ENCODE measurements at regions not wholly inside any gene's neighbourhood (a gene's known extent, or its start where the extent isn't known, plus 50 kb on each side); places are given as distances from the start of the nearest gene placed in this dataset.

DNA sequence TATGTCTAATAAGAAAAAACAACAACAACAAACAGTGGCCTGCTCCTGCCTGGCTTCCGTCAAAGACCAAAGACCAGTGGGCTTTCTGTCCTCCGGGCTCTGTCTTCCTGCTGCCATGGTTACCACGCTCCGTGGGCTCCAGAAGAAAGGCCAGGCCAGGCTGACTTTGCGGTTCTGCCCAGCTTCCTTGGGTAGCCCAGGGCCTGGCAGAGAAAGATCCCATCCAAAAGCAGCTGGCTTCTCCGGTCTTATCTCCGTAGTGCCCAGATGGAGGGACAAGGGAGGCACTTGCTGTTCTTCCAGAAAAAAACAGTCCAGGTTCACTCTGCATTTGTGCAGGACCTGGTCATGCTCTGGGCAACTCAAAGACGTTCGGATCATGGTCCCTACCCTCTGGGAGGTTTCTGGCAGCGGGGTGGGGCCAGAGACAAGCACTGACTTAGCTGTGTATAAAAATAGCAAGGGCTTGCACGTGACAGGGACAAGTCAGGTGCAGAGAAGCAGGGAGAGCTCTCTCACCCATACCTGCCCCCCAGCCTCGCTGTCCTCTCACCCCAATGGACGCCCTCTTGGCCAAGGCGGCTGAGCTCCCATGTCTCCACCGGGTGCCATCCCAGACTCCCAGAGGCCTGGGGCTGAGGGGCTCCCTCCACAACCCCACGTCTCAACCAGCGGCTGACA lies 212.2 kb downstream of the C9orf50 start:
- ChIA-PET CTCF (ENCODE audit: partially characterized antibody) (interaction anchor here (1.6 kb wide), 1 partner anchor 266 kb away, joined by 4 read pairs; no protein-coding TSS in a partner anchor), POLR2A (ENCODE audit: partially characterized antibody) (interaction anchor here (0.9 kb wide), 1 partner anchor 56 kb away, joined by 3 read pairs; no protein-coding TSS in a partner anchor)
- H3K27me3 ChIP-seq (ENCODE audit: insufficient read depth, low read length), result no peaks in the 10 kb centered on the region
- H3K4me1 ChIP-seq (ENCODE audit: insufficient read depth, low read length), result peaks cover 10% of the 10 kb centered on the region
- Mint-ChIP-seq H3K27me3 (peaks cover 0 to 2% of the 10 kb centered on the region in 2 donors), H3K36me3 (peaks cover 1 to 9% of the 10 kb centered on the region in 2 donors), H3K9me3 (peaks cover 0 to 8% (median 3%) of the 10 kb centered on the region in 8 donors), H3K4me1 (peaks cover 16 to 28% (median 17%) of the 10 kb centered on the region in 4 donors), H3K27ac (peak overlapping the region in 2 of 7 donors; percentile 16 to 58), H3K4me3 (no peak overlapping the region)
- H3K4me3 ChIP-seq (ENCODE audit: low read length in 2 of 2), result no peak overlapping the region
- DNase-seq, result peak in 1 of 5 donors; percentile 24
- intact Hi-C loops (cut with micrococcal nuclease), result no loop called here
- no peak overlapping the region for H3K27ac ChIP-seq (ENCODE audit: low read depth, low read length)
- H3K36me3 ChIP-seq (ENCODE audit: insufficient read depth, low read length), result no peaks in the 10 kb centered on the region
- H3K9me3 ChIP-seq (ENCODE audit: control insufficient read depth in 1 of 2, low read length in 2 of 2), result no peaks in the 10 kb centered on the region

DNA sequence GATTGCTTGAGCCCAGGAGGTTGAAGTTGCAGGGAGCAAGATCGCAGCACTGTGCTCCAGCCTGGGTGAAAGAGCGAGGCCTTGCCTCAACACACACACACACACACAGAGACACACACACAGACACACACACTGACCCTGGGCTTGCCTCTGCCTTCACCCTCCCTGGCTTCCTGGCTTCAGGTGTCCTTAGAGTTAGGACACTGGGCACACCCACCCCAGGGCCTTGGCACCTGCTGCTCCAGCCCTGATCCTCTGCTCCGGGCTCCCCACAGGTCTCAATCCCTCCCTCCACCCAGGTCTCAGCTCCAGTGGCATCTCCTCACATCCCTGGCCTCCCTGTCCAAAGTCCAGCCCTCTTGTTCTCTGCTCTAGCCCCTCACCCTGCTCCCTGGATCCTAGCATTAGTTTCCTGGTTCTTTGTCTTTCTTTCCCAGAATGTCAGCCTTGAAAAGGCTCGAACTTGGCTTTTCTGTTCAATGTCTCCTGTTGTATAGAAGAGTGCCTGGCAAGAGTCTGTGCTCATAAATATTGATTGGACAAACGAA lies 212.9 kb downstream of the C9orf50 start:
- H3K36me3 ChIP-seq (ENCODE audit: insufficient read depth, low read length), result no peaks in the 10 kb centered on the region
- Mint-ChIP-seq H3K27me3 (peaks cover 0 to 2% of the 10 kb centered on the region in 2 donors), H3K9me3 (peaks cover 0 to 8% (median 1%) of the 10 kb centered on the region in 8 donors), H3K27ac (peak overlapping the region in 4 of 7 donors; percentile 16 to 59 (median 46)), H3K4me1 (peaks cover 16 to 22% (median 16%) of the 10 kb centered on the region in 4 donors), H3K4me3 (peak overlapping the region in 1 of 8 donors; percentile 39), H3K36me3 (peaks cover 1 to 9% of the 10 kb centered on the region in 2 donors)
- no peak overlapping the region for H3K27ac ChIP-seq (ENCODE audit: low read depth, low read length)
- ChIA-PET POLR2A (ENCODE audit: partially characterized antibody) (no interaction called here), CTCF (ENCODE audit: partially characterized antibody) (no interaction called here)
- H3K9me3 ChIP-seq (ENCODE audit: control insufficient read depth in 1 of 2, low read length in 2 of 2), result no peaks in the 10 kb centered on the region
- peaks cover 9% of the 10 kb centered on the region for H3K4me1 ChIP-seq (ENCODE audit: insufficient read depth, low read length)
- no peak for DNase-seq
- intact Hi-C loops (cut with micrococcal nuclease), result no loop called here
- no peaks in the 10 kb centered on the region for H3K27me3 ChIP-seq (ENCODE audit: insufficient read depth, low read length)
- no peak overlapping the region for H3K4me3 ChIP-seq (ENCODE audit: low read length in 2 of 2)

- Histone ChIP-seq H3K9me3 (ENCODE audit: control insufficient read depth in 1 of 2, low read length in 2 of 2) (no peaks in the 10 kb centered on the region), H3K27ac (ENCODE audit: low read depth, low read length) (no peak overlapping the region), H3K36me3 (ENCODE audit: insufficient read depth, low read length) (no peaks in the 10 kb centered on the region), H3K4me3 (ENCODE audit: low read length in 2 of 2) (no peak overlapping the region), H3K27me3 (ENCODE audit: insufficient read depth, low read length) (no peaks in the 10 kb centered on the region), H3K4me1 (ENCODE audit: insufficient read depth, low read length) (no peaks in the 10 kb centered on the region)
- Mint-ChIP-seq H3K4me3 (no peak overlapping the region), H3K27me3 (peaks cover 0 to 2% of the 10 kb centered on the region in 2 donors), H3K27ac (peak overlapping the region in 4 of 7 donors; percentile 2 to 69 (median 47)), H3K4me1 (peaks cover 5 to 15% (median 12%) of the 10 kb centered on the region in 4 donors), H3K36me3 (peaks cover 1 to 9% of the 10 kb centered on the region in 2 donors), H3K9me3 (peaks cover 0 to 8% (median 1%) of the 10 kb centered on the region in 8 donors)
- ChIA-PET CTCF (ENCODE audit: partially characterized antibody) (no interaction called here), POLR2A (ENCODE audit: partially characterized antibody) (no interaction called here)
- intact Hi-C loops (cut with micrococcal nuclease), result no loop called here
- DNase-seq, result peak in 1 of 5 donors; percentile 7
Observed at GRCh38 chr9:129406278-129407225, 214.3 kb downstream of the C9orf50 start.

DNA sequence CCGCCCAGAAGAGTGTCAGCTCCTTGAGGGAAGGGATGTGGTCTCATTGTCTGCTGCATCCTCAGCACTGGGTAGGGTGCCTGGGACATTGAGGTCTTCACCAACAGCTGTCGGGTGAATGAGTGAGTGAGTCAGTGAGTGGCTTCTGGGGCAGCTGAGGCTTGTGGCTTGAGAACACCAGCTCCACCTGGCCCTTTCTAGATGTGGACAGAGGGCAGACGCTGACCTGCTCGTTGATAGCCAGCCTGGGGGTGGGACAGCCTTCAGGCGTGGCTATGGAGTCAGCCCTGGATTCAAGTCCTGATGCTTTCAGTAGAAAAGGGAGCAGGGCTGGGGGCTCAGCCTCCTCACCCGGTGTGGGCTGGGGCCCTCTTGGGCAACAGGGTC lies 215.1 kb downstream of the C9orf50 start:
- CTCF ChIA-PET (ENCODE audit: partially characterized antibody), result no interaction called here
- POLR2A ChIA-PET (ENCODE audit: partially characterized antibody), result no interaction called here
- H3K4me1 ChIP-seq (ENCODE audit: insufficient read depth, low read length), result no peaks in the 10 kb centered on the region
- Mint-ChIP-seq H3K9me3 (peaks cover 0 to 8% (median 1%) of the 10 kb centered on the region in 8 donors), H3K4me3 (no peak overlapping the region), H3K36me3 (peaks cover 1 to 9% of the 10 kb centered on the region in 2 donors), H3K27ac (no peak overlapping the region), H3K4me1 (peaks cover 5 to 14% (median 12%) of the 10 kb centered on the region in 4 donors), H3K27me3 (peaks cover 0 to 2% of the 10 kb centered on the region in 2 donors)
- DNase-seq, result no peak
- H3K27me3 ChIP-seq (ENCODE audit: insufficient read depth, low read length), result no peaks in the 10 kb centered on the region
- no peaks in the 10 kb centered on the region for H3K9me3 ChIP-seq (ENCODE audit: control insufficient read depth in 1 of 2, low read length in 2 of 2)
- H3K36me3 ChIP-seq (ENCODE audit: insufficient read depth, low read length), result no peaks in the 10 kb centered on the region
- H3K27ac ChIP-seq (ENCODE audit: low read depth, low read length), result no peak overlapping the region
- no peak overlapping the region for H3K4me3 ChIP-seq (ENCODE audit: low read length in 2 of 2)
- intact Hi-C loops (cut with micrococcal nuclease), result no loop called here

DNA sequence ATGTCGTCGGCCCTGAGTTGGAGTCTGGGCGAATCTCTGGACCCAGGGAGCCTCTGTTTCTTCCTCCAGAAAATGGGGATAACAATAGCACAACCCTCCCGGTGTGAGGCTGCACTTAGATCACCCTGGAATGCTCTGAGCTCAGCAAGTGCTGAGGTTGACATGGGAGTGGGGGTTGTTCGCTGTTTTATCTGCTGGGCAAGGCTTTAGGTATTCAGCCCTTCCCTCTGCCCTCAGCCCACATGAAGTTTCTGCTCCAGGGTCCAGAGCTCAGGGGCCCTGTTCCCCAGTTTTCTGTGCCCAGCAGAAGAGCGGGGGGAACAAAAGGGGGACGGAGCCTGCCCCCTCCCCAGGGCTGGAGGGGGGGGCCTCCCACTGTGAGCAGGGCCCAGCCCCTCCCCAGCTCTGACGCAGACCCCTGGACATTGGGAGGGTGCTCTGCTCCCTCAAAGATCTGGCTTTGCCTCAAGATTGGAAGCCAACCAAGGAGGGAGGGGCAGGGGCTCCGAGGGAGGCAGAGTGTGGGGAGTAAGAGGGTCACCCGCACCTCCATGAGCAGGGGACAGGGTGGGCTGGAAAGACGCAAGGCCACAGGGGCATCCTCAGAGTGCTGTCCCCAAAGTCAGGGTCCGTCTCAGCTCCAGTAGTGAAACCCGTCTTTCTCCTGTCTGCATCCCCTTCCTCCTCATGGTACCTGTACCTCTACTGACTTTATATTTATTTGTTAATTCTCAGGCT lies 215.6 kb downstream of the C9orf50 start:
- H3K27ac ChIP-seq (ENCODE audit: low read depth, low read length), result no peak overlapping the region
- peaks cover 0 to 4% of the 10 kb centered on the region in 2 donors for H3K36me3 Mint-ChIP-seq
- H3K36me3 ChIP-seq (ENCODE audit: insufficient read depth, low read length), result no peaks in the 10 kb centered on the region
- H3K9me3 ChIP-seq (ENCODE audit: control insufficient read depth in 1 of 2, low read length in 2 of 2), result no peaks in the 10 kb centered on the region
- peaks cover 0 to 3% (median under 1%) of the 10 kb centered on the region in 8 donors for H3K9me3 Mint-ChIP-seq
- no peaks in the 10 kb centered on the region for H3K27me3 ChIP-seq (ENCODE audit: insufficient read depth, low read length)
- peak in 1 of 5 donors; percentile 29 for DNase-seq
- H3K4me1 ChIP-seq (ENCODE audit: insufficient read depth, low read length), result no peaks in the 10 kb centered on the region
- ChIA-PET POLR2A (ENCODE audit: partially characterized antibody) (interaction anchor here (1.0 kb wide), 1 partner anchor 23 kb away, joined by 3 read pairs; no protein-coding TSS in a partner anchor), CTCF (ENCODE audit: partially characterized antibody) (no interaction called here)
- peaks cover 0 to 2% of the 10 kb centered on the region in 2 donors for H3K27me3 Mint-ChIP-seq
- no peak overlapping the region for H3K4me3 Mint-ChIP-seq
- peaks cover under 1 to 8% (median 6%) of the 10 kb centered on the region in 4 donors for H3K4me1 Mint-ChIP-seq
- H3K27ac Mint-ChIP-seq, result no peak overlapping the region
- intact Hi-C loops (cut with micrococcal nuclease), result no loop called here
- no peak overlapping the region for H3K4me3 ChIP-seq (ENCODE audit: low read length in 2 of 2)

GRCh38 chr9:129404621-129405020 lies 216.3 kb downstream of the C9orf50 start:
- Mint-ChIP-seq H3K36me3 (no peaks in the 10 kb centered on the region), H3K27me3 (peaks cover 0 to 2% of the 10 kb centered on the region in 2 donors), H3K9me3 (no peaks in the 10 kb centered on the region), H3K4me1 (peaks cover 0 to 6% (median 4%) of the 10 kb centered on the region in 4 donors), H3K27ac (no peak overlapping the region), H3K4me3 (no peak overlapping the region)
- ChIA-PET POLR2A (ENCODE audit: partially characterized antibody) (interaction anchor here (1.0 kb wide), 1 partner anchor 24 kb away, joined by 3 read pairs; no protein-coding TSS in a partner anchor), CTCF (ENCODE audit: partially characterized antibody) (no interaction called here)
- no peak overlapping the region for H3K27ac ChIP-seq (ENCODE audit: low read depth, low read length)
- H3K36me3 ChIP-seq (ENCODE audit: insufficient read depth, low read length), result no peaks in the 10 kb centered on the region
- DNase-seq, result peak in 1 of 5 donors; percentile 28
- intact Hi-C loops (cut with micrococcal nuclease), result no loop called here
- H3K9me3 ChIP-seq (ENCODE audit: control insufficient read depth in 1 of 2, low read length in 2 of 2), result no peaks in the 10 kb centered on the region
- H3K4me3 ChIP-seq (ENCODE audit: low read length in 2 of 2), result no peak overlapping the region
- no peaks in the 10 kb centered on the region for H3K27me3 ChIP-seq (ENCODE audit: insufficient read depth, low read length)
- no peaks in the 10 kb centered on the region for H3K4me1 ChIP-seq (ENCODE audit: insufficient read depth, low read length)

Data from CD4-positive, alpha-beta memory T cell (primary cell).